GM23338 (cell line): ENCODE measurements at regions not wholly inside any gene's neighbourhood (a gene's known extent, or its start where the extent isn't known, plus 50 kb on each side); places are given as distances from the start of the nearest gene placed in this dataset.

Experiments used
- ATAC-seq: fragments of 200-7000 bp; cut with Tn5 transposase; 3 replicates; pipeline ENCODE4 v1.9.1; 2020
- DNase-seq: peaks from one replicate; pipeline ENCODE4 v3.0.0-alpha.2; 2015; ENCODE audit warnings: low spot score
- H2AFZ ChIP-seq: fragments of 200-600 bp; sonication (generic); 2 replicates; pipeline ENCODE4 v1.8.0; 2016; ENCODE audit warnings: antibody characterized with exemption, mild to moderate bottlenecking, moderate library complexity
- H3F3A ChIP-seq: fragments of 200-600 bp; sonication (generic); replicated peaks from 2 replicates; pipeline ENCODE4 v1.8.0; 2017; ENCODE audit warnings: antibody characterized with exemption, mixed run types, low read depth
- H3K27ac ChIP-seq: fragments of 200-600 bp; sonication (generic); 2 replicates; pipeline ENCODE4 v1.6.1; 2016; ENCODE audit warnings: low read depth
- H3K27me3 ChIP-seq: fragments of 200-600 bp; sonication (generic); 2 replicates; pipeline ENCODE4 v1.8.0; 2016; ENCODE audit warnings: mild to moderate bottlenecking, mixed run types, moderate library complexity; ENCODE audit not compliant: insufficient read depth
- H3K36me3 ChIP-seq: fragments of 200-600 bp; sonication (generic); 2 replicates; pipeline ENCODE4 v1.8.0; 2016; ENCODE audit warnings: mild to moderate bottlenecking; ENCODE audit not compliant: insufficient read depth
- H3K4me1 ChIP-seq: fragments of 200-600 bp; sonication (generic); 2 replicates; pipeline ENCODE4 v1.8.0; 2016; ENCODE audit warnings: mild to moderate bottlenecking, moderate library complexity; ENCODE audit not compliant: insufficient read depth
- H3K4me2 ChIP-seq: fragments of 200-600 bp; sonication (generic); 2 replicates; pipeline ENCODE4 v1.7.1; 2017; ENCODE audit warnings: mixed run types
- H3K4me3 ChIP-seq: fragments of 200-600 bp; sonication (generic); 2 replicates; pipeline ENCODE4 v1.6.1; 2016; ENCODE audit warnings: mixed run types
- H3K79me2 ChIP-seq: fragments of 200-600 bp; sonication (generic); replicated peaks from 2 replicates; pipeline ENCODE4 v1.8.0; 2017; ENCODE audit warnings: mild to moderate bottlenecking; ENCODE audit not compliant: insufficient read depth
- H3K9me2 ChIP-seq: fragments of 200-600 bp; sonication (generic); 2 replicates; pipeline ENCODE4 v1.8.0; 2017; ENCODE audit not compliant: insufficient read depth
- H4K20me1 ChIP-seq: fragments of 200-600 bp; sonication (generic); replicated peaks from 2 replicates; pipeline ENCODE4 v1.8.0; 2017; ENCODE audit warnings: mild to moderate bottlenecking; ENCODE audit not compliant: insufficient read depth
- H3K27ac Mint-ChIP-seq: 2 replicates; pipeline ENCODE4 v1.8.0; 2020; ENCODE audit warnings: inconsistent platforms, mild to moderate bottlenecking, moderate library complexity, mixed read lengths
- H3K27me3 Mint-ChIP-seq: 3 replicates; pipeline ENCODE4 v1.8.0; 2022; ENCODE audit warnings: low read depth, mild to moderate bottlenecking, moderate library complexity, mixed read lengths, inconsistent platforms; ENCODE audit not compliant: insufficient read depth, poor library complexity
- H3K36me3 Mint-ChIP-seq: 3 replicates; pipeline ENCODE4 v1.8.0; 2021; ENCODE audit warnings: low read depth, mild to moderate bottlenecking, inconsistent platforms, moderate library complexity, mixed read lengths
- H3K4me1 Mint-ChIP-seq: 3 replicates; pipeline ENCODE4 v1.8.0; 2020; ENCODE audit warnings: mild to moderate bottlenecking, inconsistent platforms, mixed read lengths
- H3K4me3 Mint-ChIP-seq: 3 replicates; pipeline ENCODE4 v1.8.0; 2021; ENCODE audit warnings: moderate library complexity, mild to moderate bottlenecking, inconsistent platforms, mixed read lengths
- H3K9me3 Mint-ChIP-seq: 3 replicates; pipeline ENCODE4 v1.8.0; 2020; ENCODE audit warnings: moderate library complexity, mild to moderate bottlenecking, inconsistent platforms, mixed read lengths
- CREB1 ChIP-seq: fragments of 250-450 bp; sonication (Bioruptor Pico); IDR thresholded peaks from 2 replicates; pipeline ENCODE4 v1.5.0; 2020; ENCODE audit warnings: low read depth, mild to moderate bottlenecking, moderate library complexity
- CTCF ChIP-seq, 2 experiments: fragments of 200-600 bp in 1 of 2; sonication (generic) in 1 of 2; conservative IDR thresholded peaks; 2 replicates each; pipeline versions ENCODE4 v1.5.1 to v1.6.1; 2016 to 2017; ENCODE audit warnings: antibody characterized with exemption in 2 of 2, low read depth in 2 of 2, mild to moderate bottlenecking in 2 of 2, moderate library complexity in 1 of 2
- ETS1 ChIP-seq: IDR thresholded peaks from 2 replicates; pipeline ENCODE4 v1.6.1; 2016; ENCODE audit warnings: antibody characterized with exemption
- EZH2 ChIP-seq: fragments of 200-600 bp; sonication (generic); IDR thresholded peaks from one replicate; pipeline ENCODE4 v1.8.0; 2017; ENCODE audit warnings: antibody characterized with exemption, mild to moderate bottlenecking, low read depth; ENCODE audit not compliant: unreplicated experiment
- EZH2phosphoT487 ChIP-seq: fragments of 200-600 bp; sonication (generic); IDR thresholded peaks from one replicate; pipeline ENCODE4 v1.8.1; 2018; ENCODE audit warnings: antibody characterized with exemption; ENCODE audit not compliant: unreplicated experiment
- JUNB ChIP-seq: IDR thresholded peaks from one replicate; pipeline ENCODE4 v1.6.1; 2016; ENCODE audit warnings: antibody characterized with exemption; ENCODE audit not compliant: unreplicated experiment
- NANOG ChIP-seq: IDR thresholded peaks from 2 replicates; pipeline ENCODE4 v1.6.1; 2016; ENCODE audit warnings: antibody characterized with exemption, borderline replicate concordance
- POLR2AphosphoS5 ChIP-seq: IDR thresholded peaks from 2 replicates; pipeline ENCODE4 v1.6.1; 2016; ENCODE audit warnings: antibody characterized with exemption, low read depth
- STAT1 ChIP-seq: IDR thresholded peaks from one replicate; pipeline ENCODE4 v1.6.1; 2016; ENCODE audit warnings: antibody characterized with exemption; ENCODE audit not compliant: unreplicated experiment
- ZNF114 ChIP-seq: fragments of 250-450 bp; sonication (Bioruptor Pico); IDR thresholded peaks from 2 replicates; pipeline ENCODE4 v1.5.0; 2020; ENCODE audit warnings: mild to moderate bottlenecking, moderate library complexity
- ZNF331 ChIP-seq: fragments of 250-450 bp; sonication (Bioruptor Pico); IDR thresholded peaks from 2 replicates; pipeline ENCODE4 v1.5.0; 2020; ENCODE audit warnings: low read depth, mild to moderate bottlenecking, moderate library complexity
- ZNF462 ChIP-seq: fragments of 250-450 bp; sonication (Bioruptor Pico); IDR thresholded peaks from 2 replicates; pipeline ENCODE4 v1.5.0; 2020; ENCODE audit warnings: mild to moderate bottlenecking, moderate library complexity

GRCh38 chr5:62732677-62733121 is 154.1 kb downstream of the LRRC70 start:
- no peak overlapping the region for H3K4me3 ChIP-seq
- no peaks in the 10 kb centered on the region for H3K4me1 Mint-ChIP-seq
- H3F3A ChIP-seq = no peaks in the 10 kb centered on the region
- H3K36me3 Mint-ChIP-seq = no peaks in the 10 kb centered on the region
- H3K27ac Mint-ChIP-seq = no peak overlapping the region
- ATAC-seq = no peak
- H3K4me1 ChIP-seq = no peaks in the 10 kb centered on the region
- no peak overlapping the region for H3K4me3 Mint-ChIP-seq
- TF ChIP-seq ETS1 (no peak), NANOG (no peak), CTCF (conservative IDR thresholded peaks at IDR 0.05; ENCODE audit: low read depth in 2 of 2) (no peak), ZNF331 (CRISPR knock-in tag) (no peak), ZNF462 (CRISPR knock-in tag) (no peak), JUNB (no peak), STAT1 (no peak), EZH2phosphoT487 (no peak), ZNF114 (CRISPR knock-in tag) (no peak), EZH2 (no peak), POLR2AphosphoS5 (no peak), CREB1 (CRISPR knock-in tag) (no peak)
- H3K9me2 ChIP-seq = peaks cover 5% of the 10 kb centered on the region; the same call in 1 of the 2 replicates
- H3K36me3 ChIP-seq = no peaks in the 10 kb centered on the region
- H3K9me3 Mint-ChIP-seq = peaks cover 3% of the 10 kb centered on the region; the same call in 1 of the 3 replicates
- no peaks in the 10 kb centered on the region for H3K27me3 Mint-ChIP-seq
- no peaks in the 10 kb centered on the region for H3K27me3 ChIP-seq
- no peak for DNase-seq
- no peak overlapping the region for H3K27ac ChIP-seq
- no peak overlapping the region for H3K4me2 ChIP-seq
- no peaks in the 10 kb centered on the region for H4K20me1 ChIP-seq
- H2AFZ ChIP-seq = no peak overlapping the region
- H3K79me2 ChIP-seq = no peaks in the 10 kb centered on the region
